HK-2 (cell line): ENCODE measurements at regions not wholly inside any gene's neighbourhood (a gene's known extent, or its start where the extent isn't known, plus 50 kb on each side); places are given as distances from the start of the nearest gene placed in this dataset.
A peak's percentile ranks its signal among the peaks of the same experiment; 100 is the strongest.

Experiments used
- DNase-seq: peaks from one replicate; pipeline ENCODE4 v3.0.0-alpha.2; 2018; ENCODE audit not compliant: unreplicated experiment

GRCh38 chr18:24530630-24531111 lies 70.2 kb downstream of the HRH4 start:
- peak; percentile 17 for DNase-seq

- DNase-seq, result no peak
Measured at GRCh38 chr18:24534271-24534670, 73.8 kb downstream of the HRH4 start.

- no peak for DNase-seq
Measured at GRCh38 chr18:24534737-24535136, 74.3 kb downstream of the HRH4 start.

GRCh38 chr18:24535527-24536295 lies 75.3 kb downstream of the HRH4 start:
- no peak for DNase-seq

GRCh38 chr18:24536326-24536725 lies 75.9 kb downstream of the HRH4 start:
- no peak for DNase-seq

GRCh38 chr18:24536834-24537233 lies 76.4 kb downstream of the HRH4 start:
- DNase-seq, result no peak

GRCh38 chr18:24538414-24539264 lies 78.2 kb downstream of the HRH4 start:
- DNase-seq, result no peak

GRCh38 chr18:24539866-24540617 lies 79.6 kb downstream of the HRH4 start:
- DNase-seq, result no peak

- DNase-seq, result no peak
Measured at GRCh38 chr18:24540896-24541295, 80.5 kb downstream of the HRH4 start.

- no peak for DNase-seq
Measured at GRCh38 chr18:24543086-24543794, 82.8 kb downstream of the HRH4 start.

GRCh38 chr18:24543795-24544498 lies 83.5 kb downstream of the HRH4 start:
- no peak for DNase-seq

- no peak for DNase-seq
Measured at GRCh38 chr18:24544949-24545348, 84.5 kb downstream of the HRH4 start.

GRCh38 chr18:24545651-24546050 lies 85.2 kb downstream of the HRH4 start:
- no peak for DNase-seq

GRCh38 chr18:24546307-24546706 lies 85.9 kb downstream of the HRH4 start:
- DNase-seq, result no peak

GRCh38 chr18:24548583-24548982 lies 88.1 kb downstream of the HRH4 start:
- DNase-seq, result no peak

GRCh38 chr18:24552218-24552617 lies 91.8 kb downstream of the HRH4 start:
- DNase-seq, result no peak

- DNase-seq, result no peak
Measured at GRCh38 chr18:24553571-24554285, 93.3 kb downstream of the HRH4 start.

GRCh38 chr18:24558403-24558802 lies 98.0 kb downstream of the HRH4 start:
- no peak for DNase-seq

GRCh38 chr18:24559526-24559925 lies 99.1 kb downstream of the HRH4 start:
- DNase-seq, result no peak

GRCh38 chr18:24560511-24560981 lies 100.1 kb downstream of the HRH4 start:
- peak; percentile 22 for DNase-seq
